NOMO-1 treated with DMSO at 0.1 percent for 48 hours (cell line): ENCODE measurements at regions not wholly inside any gene's neighbourhood (a gene's known extent, or its start where the extent isn't known, plus 50 kb on each side); places are given as distances from the start of the nearest gene placed in this dataset.
A peak's percentile ranks its signal among the peaks of the same experiment; 100 is the strongest.
"Not testable (repeated sequence)": the region's sequence is repeated elsewhere in the genome, so short reads cannot be mapped to it uniquely, and the experiment has no call there.

Experiments
- DNase-seq: peaks from one replicate; lab custom pipeline; 2025; ENCODE audit not compliant: unreplicated experiment; lab: John Stamatoyannopoulos, UW

DNA sequence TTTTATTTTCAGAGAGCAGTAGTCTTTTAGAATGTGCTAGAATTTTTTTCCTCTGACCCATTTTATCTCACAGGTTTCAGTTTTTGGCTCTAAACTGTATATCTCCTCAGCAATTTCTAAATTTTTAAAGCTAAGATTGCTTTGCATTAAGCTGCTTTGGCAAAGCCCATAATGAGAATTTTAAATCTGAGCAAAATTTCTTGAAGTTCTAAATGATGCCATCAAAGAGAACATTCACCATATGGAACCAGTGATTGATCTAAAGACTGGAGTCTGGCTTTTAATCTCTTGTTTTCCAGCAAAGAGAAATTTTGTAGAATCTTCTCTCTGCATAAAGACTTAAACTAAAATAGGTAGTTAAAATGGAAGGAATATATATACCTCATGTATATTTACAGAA, 313.6 kb downstream of the TBC1D32 start:
- no peak for DNase-seq

DNA sequence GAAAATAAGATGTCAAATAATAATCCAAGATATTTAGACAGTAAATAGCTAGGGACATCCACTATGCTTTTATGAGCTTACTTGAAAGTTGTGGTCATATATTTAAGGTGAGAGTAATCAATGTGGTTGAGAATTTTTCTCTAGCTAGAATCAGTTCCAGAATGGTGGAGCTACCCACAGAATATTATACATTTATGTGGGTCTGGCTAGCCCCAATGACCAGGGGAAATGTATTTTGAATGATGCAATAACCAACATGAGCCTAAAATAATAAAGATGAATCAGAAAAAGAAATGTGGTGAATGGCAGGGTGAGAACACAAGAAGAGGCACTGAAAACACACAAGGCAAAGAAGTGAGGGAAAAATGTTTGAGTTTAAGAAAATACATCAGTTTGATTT, 325.7 kb downstream of the TBC1D32 start:
- no peak for DNase-seq

DNA sequence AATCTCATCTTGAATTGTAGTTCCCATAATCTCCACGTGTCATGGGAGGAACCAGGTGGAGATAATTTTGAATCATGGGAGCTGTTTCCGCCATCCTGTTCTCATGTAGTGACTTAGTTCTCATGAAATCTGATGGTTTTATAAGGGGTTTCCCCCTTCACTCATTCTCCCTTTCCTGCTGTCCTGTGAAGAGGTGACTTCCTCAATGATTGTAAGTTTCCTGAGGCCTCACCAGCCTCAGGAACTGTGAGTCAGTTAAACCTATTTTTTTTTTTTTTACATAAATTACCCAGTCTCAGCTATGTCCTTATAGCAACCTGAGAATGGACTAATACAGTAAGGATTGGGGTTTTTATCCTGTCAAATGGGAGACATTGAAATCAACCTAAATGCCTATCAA, 328.3 kb downstream of the TBC1D32 start:
- DNase-seq = no peak

DNA sequence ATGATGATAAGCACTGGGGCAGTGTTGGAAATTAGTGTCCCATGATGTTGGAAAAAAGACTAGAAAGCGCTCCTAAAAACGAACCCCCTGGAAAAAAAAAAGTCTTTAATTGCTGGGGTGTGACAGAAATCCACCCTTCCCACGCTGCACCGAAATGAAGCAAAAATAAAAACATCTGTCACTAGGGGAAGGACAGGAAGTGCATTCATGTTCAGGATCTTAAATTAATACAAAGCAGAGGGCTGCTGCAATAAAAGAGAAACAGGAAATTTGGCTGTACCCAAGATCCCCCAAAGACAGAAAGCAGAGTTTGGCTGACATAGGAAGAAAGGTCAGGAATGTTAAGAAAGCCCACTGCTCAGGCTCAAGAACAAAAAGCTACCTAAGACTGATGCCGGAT, 333.9 kb downstream of the TBC1D32 start:
- DNase-seq = no peak

DNA sequence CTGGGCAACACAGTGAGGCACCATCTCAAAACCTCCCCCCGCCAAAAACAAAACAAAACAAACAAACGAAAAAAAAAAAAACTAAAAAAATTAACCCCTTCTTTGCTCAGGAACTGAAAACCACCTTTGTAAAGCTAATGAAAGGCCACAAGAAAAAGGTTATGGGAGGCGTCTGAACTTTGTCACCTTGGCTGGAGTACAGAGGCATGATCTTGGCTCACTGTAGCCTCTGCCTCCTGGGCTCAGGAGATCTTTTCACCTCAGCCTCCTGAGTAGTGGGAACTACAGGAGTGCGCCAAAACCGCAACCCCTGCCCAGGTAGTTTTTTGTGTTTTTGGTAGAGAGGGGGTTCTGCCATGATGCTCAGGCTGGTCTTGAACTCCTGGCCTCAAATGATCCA, 337.9 kb downstream of the TBC1D32 start:
- DNase-seq = no peak

DNA sequence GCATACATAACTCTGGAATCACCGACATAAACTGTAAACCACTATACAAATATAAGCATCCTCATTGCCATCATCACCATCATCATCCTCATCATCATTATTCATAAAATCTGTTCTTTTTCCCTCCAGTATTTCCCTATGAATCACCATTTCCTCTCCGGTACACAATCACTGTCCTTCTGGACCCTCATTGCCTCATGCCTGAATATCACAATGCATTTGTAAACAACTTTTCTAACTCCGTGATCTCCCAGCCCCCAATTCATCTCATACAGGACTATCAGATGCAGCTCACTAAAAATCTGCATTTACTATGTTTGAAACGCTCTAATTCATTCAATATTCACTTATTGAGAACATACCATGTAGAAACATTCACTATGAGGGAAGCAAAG, 339.7 kb downstream of the TBC1D32 start:
- DNase-seq = no peak

DNA sequence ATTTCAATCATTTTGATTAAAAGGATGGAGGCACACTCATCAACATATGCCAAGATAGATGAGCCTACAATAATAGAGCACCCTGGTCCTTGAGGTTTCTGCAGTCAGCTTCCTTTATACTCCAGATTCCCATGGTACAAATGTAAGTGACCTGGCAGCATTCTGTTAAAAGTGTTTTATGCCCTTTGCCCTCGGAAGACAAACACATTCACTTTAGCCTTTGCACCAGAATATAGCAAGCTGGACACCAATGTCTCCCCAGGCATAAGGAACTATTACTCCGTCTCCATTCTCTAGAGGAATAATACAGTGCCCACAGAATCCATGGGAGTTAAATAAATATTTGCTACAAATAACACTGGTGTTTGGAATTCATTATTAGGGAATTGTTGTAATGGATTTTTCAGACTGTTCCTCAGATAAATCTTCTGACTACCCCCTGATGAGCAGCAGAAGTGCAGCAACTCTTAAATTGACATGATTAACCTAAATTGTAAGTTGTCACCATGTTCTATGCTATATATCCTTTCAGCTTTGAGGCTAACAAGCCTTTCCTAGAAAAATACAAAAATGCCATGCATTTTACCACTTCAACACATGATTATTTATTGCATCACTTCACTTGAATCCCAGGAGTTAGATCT, 340.2 kb downstream of the TBC1D32 start:
- no peak for DNase-seq

DNA sequence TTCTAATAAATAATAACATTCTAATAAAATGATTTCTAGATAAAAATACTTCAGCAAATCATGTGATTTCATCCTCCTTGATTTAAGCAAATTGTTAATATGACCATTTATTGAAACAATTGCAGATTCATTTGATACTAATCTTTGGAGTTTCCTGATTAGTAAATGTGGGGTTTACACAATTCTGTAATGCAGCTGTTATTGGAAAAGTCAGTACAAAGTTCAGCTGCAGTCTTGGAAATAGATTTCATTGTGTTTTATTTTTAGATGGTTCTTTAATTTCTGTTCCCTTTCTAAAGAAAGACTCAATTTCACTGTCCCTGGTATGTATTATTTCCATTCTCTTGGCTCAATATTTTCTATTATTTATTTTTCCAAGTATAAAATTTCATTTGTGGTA, 342.0 kb downstream of the TBC1D32 start:
- no peak for DNase-seq

DNA sequence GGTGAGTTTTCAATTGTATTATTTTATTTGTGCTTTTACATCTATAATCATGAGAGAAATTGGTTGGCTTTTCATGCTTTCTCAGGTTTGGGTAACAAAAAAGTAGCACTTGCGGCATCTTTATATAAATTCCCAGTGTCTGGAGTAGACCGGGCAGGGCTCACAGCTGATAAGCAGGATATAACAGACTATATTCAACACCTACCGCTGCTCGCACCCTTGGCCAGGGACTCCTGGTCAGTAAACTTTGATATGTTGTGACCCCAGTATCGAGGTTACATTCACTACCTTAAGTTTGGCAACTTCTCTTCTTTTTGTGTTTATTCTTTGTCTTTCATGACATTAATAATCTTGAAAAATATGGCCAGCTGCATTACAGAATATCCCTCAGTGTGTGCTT, 343.4 kb downstream of the TBC1D32 start:
- no peak for DNase-seq

DNA sequence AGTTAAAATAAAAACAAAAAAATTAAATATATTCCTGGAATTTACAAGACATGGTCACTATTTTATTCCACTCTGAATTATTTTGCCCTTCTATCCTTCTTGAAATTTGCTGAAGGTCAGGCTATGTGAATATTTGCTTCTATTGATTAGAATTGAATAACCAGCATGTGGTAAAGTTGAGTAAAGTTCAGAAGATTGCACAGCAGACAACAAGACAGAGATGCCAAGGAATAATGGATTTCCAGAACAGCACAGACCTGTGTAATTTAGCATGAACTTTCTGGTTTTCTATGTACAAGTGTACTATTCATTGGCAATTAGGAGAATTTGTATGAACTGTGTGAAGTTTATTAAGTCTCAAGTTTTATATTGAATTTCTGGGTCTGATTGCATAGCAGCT, 352.4 kb downstream of the TBC1D32 start:
- DNase-seq = no peak

DNA sequence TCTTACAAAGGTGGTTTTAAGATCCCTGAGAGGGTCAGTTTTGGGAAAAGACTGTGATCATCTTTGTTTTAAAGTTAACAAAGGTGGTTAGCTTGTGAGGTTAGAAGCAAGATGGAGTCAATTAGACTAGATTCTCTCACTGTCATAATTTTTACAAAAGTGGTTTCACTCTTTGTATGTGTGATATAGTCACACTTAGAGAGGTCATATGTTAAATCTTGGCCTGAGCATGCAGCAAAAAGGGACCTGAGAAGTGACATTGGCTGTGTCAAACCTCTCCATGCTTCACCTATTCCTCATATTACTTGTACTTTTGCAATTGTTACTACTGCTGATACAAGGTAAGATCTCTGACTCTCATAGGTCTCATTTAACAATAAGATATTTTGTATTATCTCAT, 368.0 kb downstream of the TBC1D32 start:
- DNase-seq = no peak

DNA sequence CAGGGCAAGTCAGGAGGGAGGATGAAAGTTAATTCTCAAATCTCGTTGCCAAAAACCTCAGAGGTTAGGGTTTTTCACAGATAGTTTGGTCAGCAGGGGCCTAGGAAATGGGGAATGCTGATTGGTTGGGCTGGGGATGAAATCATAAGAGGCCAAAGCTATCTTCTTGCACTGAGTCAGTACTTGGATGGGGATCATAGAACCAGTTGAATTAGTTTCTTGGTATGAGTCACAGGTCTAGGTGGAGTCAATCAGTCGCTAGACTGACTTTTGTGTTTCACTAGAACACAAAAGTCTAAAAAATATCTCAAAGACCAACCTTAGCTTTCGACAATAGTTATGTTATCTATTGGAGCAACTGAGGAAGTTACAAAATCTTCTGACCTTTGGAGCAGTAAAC, 368.5 kb downstream of the TBC1D32 start:
- no peak for DNase-seq

DNA sequence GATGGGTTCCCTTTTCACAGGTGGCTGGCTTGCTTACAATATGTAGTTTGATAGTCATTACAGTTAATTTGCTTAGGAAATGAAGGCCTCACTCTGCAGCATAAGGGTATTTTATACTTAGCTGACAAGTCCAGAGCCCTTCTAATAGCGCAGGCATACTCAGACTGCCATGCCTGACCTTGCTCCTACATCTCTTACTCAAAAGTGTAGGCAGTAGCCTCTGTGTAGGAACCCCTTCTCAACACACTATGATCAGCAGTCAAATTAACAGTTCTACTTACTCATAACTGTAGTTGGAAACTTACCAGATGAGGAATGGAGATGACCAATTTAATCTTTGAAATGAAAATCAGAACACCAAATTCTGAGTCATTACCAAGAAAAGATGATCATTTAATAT, 373.5 kb downstream of the TBC1D32 start:
- no peak for DNase-seq

DNA sequence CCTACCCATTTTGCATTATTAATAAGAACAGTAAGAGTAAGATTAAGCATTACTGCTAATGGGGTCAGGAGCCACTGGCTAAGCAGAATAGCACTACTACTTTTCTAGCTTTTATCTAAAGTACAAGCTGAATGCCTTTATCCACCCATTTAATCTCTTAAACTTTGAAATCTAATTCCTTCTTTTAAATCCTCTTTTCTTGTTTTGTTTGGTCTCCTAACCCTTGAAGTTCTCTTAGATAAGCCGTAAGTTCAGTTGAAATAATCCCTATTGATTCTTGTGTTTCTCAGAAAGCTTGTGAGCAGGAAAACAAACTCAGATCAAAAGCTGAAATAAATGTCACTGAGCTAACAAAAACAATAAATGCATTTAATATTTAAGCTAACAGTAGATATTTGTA, 380.2 kb downstream of the TBC1D32 start:
- no peak for DNase-seq

DNA sequence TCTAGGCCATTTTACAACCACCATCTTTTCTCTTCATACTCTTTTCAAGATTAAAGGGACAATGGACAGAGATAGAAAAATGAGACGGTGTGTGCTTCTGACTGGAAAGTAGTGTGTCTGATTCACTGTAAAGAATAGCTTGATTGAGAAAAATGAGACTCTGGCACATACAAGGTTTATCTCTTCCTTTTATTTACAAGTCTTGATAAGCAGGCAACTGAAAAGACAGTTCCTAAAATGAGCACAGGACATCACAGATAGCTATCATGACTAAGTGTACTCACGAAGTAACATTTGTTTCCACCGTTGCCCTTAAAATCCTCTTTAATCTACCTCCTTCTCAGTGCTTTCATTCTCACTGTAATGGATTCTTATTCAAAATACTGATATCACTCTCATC, 383.0 kb downstream of the TBC1D32 start:
- DNase-seq = no peak

DNA sequence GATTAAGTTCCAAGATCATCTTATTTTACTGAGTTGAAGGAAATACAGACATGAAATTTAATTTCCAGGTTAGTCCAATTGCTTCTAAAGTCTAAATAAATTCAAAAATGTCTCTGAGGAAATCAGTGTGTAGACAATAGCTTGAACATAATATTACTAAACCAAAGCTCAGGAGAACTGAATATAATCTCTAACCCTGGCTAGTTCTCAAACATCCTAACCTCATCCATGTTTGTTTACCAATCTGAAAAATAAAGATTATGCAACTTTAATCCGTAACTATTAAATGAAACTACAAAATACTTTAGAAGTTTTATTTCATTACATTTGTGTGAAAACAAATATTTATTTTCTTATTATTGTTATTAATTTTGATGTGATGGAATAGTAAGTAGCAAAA, 387.2 kb downstream of the TBC1D32 start:
- DNase-seq = no peak

DNA sequence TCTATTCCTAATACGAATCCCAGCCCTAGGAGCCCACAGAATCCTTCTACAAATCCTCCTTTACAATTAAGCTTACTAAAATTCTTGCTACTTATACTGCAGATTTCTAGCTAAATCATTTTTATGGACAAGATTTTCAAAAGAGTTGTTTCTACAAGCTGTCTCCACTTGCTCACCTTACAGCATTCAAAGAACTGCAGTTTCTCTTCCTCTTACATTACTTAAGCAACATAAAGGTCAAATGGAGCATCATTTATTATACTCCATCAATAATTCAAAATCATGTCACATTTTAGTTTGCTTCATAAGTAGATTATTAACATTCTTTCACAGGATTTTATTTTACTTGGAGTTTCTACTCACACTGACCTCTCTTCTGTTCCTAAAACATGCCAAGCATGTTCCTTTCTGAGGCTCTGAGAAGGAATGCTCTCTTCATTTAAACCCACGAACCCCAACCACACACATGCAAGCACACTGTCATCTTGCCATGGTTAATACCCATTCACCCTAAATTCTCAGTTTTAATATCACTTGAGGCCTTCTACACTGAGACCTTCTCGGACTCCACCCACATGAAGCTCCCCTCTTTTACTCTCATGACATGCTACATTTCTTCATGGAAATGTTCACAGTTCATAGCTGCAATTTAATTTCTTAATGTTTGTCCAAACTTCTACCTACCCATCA, 388.2 kb downstream of the TBC1D32 start:
- DNase-seq = peak; percentile 39

DNA sequence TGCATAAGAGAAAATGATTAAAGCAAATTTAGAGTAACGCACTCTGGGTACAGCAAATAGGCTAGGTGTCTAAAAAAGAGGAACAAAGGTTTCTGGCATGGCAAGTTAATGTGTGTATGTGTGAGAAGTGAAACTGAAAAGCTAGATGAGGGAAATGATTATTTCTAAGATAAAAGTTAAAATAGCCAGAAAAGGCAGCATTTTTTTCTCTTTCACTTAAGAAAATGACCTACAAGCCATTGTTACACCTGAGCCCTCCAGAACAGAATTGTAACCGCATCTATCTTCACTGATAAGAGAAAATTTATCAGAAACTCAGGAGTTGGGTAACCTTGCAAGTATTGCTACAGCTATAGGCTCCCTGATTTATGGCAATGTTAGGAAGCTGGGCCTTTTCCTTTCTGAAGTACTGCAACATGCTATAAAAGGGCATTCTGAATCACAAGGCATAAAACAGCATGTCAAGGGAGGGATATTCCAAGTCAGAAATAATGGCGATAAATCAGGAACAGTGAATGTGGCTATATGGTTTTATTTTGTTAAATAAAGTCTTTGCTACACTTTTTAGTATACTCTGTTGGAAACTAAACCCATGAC, 395.3 kb downstream of the TBC1D32 start:
- DNase-seq = peak; percentile 91

DNA sequence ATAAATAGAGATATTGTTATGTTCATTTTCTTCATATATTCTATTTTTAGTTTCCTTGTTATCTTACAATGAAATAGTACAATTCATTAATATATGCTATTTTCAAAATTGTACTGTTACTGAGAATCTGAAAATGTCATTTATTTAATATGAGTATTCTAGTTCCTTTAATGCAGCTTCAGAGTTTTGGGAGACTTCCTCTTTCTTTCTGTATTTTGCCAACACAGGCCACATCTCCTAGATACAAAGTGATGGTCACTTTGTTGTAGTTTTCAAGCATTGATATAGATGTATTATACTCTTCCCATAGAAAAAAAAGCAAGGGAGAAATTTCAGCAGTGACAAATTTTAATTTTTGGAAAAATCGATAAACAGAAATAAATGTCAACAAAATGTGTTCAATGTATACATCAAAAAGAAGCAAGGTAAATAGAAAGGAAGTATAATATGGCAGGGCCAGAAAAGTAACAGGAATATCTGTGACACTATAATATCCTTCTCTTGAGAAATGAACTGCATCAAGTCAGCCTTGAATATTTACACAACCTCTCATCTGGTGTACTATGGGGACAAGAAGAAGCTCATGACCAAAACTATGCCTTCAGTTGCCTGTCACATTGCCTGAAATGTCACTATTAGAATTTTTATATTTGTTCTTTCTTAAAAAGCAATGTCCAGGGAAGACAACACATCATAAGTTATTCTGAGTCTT, 396.0 kb downstream of the TBC1D32 start:
- DNase-seq = peak; percentile 59

DNA sequence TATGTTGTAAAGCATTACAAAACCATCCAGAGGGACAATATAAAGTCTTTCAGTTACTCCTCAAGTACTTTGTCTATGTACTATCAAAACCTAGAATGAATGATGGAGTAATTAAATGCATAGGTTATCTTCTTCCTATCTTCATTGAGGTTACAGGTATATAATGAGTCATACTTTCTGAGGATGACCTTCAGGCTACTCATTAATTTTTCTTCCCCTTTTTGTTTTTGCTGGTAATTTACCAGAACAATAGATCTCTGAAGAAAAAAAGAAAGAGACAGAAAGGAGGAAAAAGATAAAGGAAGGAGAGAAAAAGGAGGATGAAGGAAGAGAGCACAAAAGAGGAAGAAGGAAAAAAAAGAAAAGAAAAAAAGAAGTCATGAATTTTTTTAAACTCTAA, 398.4 kb downstream of the TBC1D32 start:
- DNase-seq = no peak

DNA sequence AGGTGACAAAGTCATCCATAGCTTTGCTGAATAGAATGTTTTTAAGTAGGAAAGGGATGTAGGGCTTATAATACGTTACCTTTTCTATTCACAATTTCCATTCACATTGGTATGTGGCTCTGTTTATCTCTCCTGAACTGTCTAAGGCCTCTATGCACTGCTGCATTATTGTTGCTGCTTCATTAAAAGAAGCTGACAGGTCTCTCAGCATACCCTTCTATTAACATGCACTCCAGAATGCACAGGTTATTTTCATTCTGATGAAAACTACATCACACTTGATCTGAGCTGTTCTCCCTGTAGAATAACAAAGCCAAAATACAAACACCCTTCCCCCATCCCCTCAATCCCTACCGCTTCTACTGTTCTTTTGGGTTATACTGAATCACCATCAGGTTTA, 399.3 kb downstream of the TBC1D32 start:
- no peak for DNase-seq

DNA sequence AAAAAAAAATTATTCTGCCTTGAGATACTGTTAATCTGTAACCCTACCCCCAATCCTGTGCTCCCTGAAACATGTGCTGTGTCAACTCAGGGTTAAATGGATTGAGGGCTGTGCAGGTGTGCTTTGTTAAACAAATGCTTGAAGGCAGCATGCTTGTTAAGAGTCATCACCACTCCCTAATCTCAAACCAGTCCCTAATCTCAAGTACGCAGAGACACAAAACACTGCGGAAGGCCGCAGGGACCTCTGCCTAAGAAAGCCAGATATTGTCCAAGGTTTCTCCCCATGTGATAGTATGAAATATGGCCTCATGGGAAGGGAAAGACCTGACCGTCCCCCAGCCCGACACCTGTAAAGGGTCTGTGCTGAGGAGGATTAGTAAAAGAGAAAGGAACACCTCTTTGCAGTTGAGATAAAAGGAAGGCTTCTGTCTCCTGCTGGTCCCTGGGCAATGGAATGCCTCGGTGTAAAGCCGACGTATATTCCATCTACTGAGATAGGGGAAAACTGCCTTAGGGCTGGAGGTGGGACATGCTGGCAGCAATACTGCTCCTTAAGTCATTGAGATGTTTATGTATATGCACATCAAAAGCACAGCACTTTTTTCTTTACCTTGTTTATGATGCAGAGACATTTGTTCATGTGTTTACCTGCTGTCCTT, 402.6 kb downstream of the TBC1D32 start:
- not testable (repeated sequence) for DNase-seq
